ENCODE measurements at regions not wholly inside any gene's neighbourhood (a gene's known extent, or its start where the extent isn't known, plus 50 kb on each side); places are given as distances from the start of the nearest gene placed in this dataset.
"Not testable (repeated sequence)": the region's sequence is repeated elsewhere in the genome, so short reads cannot be mapped to it uniquely, and the experiment has no call there.

DNA sequence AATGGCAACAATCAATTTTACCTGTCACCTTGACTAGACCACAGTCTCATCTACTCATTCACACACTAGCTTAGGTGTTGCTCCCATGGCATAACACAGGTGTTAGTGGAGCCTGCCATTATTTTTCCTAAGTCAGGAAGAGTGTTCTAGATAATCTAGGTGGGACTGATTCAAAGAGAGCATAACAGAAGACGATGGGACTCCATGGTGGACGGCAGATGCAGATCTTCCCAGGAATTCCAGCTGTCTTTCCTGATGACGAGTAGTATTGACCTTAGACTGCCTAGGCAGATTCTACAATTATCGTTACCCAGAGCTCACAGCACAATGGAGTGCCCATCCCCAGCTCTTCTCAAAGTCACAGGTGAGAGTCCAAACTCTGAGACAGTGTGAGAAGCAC lies 589.0 kb downstream of the TMEM121 start:
- DNase-seq = no peak

DNA sequence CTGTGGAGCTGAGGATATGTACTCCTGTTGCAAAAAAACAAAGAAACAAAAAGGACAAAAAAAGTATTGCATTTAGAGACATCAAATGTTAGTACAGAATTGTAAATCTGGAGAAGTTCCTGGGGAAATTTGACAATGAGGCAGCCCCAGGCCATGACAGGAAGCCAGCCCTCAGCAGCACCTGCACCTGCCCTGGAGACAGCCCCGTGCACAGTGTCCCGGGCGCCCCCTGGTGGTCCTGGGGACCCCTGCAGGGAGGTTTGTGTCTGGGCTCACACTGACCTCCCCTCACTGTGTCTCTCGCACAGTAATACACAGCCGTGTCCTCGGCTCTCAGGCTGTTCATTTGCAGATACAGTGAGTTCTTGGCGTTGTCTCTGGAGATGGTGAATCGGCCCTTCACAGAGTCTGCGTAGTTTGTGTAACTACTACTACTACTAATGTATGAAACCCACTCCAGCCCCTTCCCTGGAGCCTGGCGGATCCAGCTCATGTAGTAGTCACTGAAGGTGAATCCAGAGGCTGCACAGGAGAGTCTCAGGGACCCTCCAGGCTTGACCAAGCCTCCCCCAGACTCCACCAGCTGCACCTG lies 590.1 kb downstream of the TMEM121 start:
- not testable (repeated sequence) for DNase-seq

DNA sequence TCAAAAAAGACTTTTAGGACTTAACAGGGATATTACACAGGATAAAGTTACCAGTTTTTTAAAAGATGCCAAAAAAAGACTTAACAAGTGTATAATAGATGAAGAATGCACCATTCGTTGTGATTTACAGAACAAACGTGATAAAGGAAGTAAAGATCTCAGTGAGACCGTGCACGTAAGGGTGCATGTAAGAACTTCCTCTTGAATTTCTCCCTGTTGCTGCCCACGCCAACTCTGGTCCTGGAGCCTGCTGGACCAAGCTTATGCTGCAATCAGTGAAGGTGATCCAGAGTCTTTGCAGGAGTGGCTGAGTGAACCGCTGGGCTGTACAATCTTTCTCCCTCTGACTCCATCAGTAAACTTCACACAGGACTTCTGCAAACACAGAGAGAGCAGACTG lies 593.7 kb downstream of the TMEM121 start:
- no peak for DNase-seq

DNA sequence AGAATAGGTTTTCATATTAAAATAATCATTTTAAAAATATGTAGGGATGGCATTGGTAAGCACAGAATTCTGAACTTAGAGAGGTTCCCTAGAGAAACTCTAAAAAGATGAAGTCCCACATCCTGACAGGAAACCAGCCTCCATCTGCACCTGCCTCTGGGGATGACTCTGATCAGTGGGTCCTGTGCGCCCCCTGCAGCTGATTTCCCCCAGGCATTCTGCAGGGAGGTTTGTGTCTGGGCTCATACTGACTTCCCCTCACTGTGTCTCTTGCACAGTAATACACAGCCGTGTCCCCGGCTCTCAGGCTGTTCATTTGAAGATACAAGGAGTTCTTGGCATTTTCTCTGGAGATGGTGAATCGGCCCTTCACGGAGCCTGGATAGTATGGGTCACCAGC lies 602.9 kb downstream of the TMEM121 start:
- no peak for DNase-seq

DNA sequence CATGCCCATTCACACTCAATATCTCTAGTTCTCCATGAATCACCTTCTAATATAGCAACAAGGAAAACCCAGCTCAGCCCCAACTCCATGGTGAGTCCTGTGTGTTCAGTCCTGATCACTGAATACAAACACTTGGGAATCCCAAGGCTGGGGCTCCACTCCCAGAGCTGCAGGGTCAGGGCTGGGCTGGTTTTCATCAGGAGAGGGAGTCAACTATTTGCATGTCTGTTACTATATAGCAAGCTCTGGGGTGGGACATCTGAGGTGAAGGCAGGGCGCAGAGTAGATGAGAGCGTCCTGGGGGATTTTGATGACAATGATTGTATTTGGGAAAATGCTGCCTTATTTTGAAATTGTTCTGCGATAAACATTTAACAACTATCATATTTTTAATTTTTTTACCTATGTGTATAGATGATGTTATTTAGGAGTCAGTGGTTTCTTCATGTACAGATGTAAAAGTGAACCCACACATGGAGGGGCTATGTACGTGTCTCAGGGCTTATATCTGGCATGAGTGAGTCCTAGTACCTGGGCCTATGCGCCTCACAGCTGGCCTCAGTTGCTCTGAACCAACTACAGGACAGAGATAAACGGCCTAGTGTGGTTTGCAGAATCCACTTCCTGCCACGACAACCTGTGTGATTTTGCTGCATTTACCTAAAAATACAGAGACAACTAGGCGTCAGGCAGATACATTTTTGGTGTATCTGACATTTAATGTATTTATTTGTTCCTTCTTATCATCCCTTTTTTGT lies 603.7 kb downstream of the TMEM121 start:
- DNase-seq = not testable (repeated sequence)

DNA sequence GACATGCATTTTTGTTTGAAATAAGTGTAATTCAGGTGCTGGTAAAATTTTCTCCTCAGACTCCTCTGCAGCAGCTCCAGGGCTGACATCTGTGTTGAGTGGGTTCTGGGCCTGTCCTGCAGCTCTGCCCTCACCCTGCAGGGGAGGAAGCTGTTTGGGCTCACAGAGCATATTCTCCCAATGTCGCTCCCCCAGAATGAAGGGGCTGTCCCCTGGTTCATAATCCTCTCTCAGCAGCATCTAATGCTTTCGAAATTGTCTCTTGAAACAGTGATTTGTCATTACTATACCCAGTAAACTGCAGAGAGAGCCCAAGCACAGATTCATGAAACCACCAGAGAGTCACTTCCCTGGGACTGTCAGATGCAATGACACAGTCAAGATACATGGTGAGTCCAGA lies 606.7 kb downstream of the TMEM121 start:
- DNase-seq = not testable (repeated sequence)

DNA sequence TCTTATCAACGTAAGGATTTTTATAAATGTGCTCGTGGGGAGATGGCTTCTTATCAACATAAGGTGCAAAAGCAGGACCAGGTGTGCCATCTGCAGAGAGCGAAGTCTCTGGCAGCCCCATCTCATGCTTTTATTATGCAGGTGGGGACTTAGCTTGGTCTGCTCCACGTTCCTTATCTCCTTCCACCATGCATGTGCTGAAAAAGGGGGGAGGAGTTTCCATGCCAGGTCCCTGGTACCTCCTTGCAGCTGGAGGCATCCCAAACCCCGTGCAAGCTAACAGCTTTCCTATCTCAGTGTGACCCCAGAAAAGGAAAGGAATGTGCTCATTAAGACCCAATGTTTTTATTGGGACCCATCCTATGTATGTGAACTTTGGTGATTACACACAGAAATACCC lies 608.5 kb downstream of the TMEM121 start:
- no peak for DNase-seq

DNA sequence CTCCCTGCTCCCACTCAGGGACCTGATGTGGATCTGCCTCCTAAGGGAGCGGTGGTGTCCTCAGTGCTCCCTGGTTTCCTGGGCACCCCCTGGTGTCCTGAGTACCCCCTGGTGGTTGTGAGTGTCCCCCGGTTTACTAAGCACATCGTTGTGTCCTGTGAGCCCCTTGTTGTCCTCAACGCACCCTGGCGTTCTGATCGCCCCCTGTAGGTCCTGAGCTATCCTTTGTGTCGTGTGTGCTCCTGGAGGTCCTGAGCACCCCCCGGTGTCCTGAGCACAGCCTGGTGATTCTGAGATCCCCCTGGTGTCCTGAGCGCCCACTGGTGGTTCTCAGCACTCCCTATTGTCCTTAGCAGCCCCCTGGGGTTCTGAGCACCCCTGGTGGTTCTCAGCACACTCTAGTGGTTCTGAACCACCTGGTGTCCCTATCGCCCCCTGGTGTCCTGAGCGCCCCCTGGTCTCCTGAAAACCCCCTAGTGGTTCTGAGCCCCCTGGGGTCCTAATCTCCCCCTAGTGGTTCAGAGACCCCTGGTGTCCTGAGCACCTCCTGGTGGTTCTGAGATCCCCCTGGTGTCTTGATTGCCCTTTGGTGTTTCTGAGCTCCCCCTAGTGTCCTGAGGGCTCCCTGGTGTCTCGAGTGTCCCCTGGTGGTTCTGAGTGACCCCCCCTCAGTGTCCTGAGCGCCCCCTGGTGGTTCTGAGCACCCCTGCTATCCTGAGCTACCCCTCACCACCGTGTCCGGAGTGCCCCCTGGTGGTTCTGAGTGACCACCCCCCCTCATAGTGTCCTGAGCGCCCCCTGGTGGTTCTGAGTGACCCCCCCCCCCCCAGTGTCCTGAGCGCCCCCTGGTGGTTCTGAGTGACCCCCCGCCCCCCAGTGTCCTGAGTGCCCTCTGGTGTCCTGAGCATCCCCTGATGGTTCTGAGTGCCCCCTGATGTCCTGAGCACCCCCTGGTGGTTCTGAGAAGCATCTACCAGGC lies 615.1 kb downstream of the TMEM121 start:
- DNase-seq = no peak

DNA sequence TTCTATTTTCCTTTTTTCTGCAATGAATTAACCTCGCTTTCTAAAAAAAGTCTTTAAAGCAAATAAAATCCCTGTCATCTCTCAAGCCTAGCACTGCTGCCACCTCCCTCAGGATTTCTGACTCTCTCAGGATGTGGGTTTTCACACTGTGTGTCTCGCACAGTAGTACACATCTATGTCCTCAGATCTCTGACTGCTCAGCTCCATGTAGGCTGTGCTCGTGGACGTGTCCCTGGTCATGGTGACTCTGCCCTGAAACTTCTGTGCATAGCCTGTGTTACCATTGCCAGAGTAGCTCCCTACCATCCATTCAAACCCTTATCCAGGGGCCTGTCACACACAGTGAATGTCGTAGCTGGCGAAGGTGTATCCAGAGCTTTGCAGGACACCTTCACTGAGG lies 619.3 kb downstream of the TMEM121 start:
- DNase-seq = peak; percentile 33

DNA sequence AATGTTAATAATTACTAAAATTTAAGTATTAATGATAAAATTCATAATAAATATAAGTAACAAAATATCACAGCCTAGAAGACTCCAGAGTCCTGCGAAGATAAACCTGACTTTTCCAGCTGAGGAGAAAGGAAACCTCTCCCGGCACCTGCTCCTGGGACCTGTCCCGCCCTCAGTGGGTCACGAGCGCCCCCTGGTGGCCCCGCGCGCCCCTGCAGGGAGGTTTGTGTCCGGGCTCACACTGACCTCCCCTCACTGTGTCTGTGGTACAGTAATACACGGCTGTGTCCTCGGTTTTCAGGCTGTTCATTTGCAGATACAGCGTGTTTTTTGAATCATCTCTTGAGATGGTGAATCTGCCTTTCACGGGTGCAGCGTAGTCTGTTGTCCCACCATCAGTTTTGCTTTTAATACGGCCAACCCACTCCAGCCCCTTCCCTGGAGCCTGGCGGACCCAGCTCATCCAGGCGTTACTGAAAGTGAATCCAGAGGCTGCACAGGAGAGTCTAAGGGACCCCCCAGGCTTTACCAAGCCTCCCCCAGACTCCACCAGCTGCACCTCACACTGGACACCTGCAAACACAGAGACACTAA lies 627.1 kb downstream of the TMEM121 start:
- DNase-seq = peak; percentile 79

DNA sequence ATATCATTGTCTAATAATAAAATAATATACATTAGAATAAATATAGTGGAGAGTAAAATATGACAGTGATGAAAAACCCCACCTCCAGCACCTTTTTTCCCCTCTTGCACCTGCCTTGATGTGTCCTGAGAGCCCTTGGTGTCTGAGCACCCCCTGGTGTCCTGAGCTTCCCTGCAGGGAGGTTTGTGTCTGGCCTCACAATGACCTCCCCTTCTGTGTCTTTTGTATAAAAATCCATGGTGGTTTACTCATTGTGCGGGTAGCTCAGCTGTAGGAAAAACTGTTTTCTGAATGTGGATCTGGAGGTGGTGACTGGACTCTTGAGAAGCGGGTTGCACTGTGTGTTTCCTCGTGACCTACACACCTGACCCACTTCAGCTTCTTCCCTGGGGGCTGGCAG lies 636.9 kb downstream of the TMEM121 start:
- DNase-seq = no peak

DNA sequence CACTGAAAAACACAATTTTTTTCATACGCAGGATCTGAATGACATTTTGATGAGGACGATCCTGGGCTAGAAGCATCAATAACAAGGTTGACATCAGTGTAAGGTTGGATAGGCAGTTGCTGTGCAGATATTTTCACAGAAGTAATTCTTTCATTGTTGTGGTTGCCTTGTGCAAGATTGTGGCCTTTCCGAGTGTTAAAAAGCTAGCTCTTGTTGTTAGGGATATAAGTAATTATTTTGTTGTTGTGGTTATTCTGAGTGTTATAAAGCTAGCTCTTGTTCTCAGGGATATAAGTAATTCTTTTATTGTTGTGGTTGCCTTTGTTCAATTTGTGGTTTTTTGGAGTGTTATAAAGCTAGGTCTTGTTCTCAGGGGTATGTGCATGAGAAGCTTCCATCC lies 637.4 kb downstream of the TMEM121 start:
- not testable (repeated sequence) for DNase-seq

DNA sequence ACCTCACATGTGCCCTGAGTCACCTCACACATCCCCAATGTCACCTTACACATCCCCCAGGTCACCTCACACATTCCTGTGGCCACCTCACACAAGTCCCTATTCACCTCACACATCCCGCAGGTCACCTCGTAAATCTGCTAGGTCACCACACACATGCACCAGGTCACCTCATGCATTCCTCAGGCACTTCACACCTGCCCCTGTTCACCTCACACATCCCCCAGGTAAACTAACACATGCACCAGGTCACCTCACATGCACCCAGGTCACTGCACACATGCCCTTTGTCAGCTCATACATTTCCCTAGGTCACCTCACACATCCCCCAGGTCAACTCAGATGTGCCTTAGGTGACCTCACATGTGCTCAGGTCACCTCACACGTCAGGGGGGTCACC lies 639.8 kb downstream of the TMEM121 start:
- DNase-seq = no peak

DNA sequence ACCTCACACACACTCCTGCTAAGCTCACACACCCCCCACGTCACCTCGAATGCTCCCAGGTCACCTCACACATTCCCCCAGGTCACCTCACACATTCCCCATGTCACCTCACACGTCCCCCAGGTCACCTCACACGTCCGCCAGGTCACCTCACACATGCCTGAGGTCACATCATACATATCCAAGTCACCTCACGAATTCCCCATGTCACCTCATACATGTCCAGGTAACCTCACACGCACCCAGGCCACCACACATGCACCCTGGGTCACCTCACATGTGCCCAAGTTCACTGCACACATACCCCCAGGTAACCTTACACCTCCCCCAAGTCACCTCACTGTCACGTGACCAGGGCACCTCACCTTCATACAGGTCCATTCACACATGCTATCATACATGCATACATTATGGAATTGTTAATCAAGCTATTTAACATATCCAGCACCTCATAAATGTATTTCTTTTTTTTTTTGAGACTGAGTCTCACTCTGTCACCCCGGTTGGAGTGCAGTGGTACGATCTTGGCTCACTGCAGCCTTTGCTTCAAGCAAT lies 640.3 kb downstream of the TMEM121 start:
- DNase-seq = no peak

DNA sequence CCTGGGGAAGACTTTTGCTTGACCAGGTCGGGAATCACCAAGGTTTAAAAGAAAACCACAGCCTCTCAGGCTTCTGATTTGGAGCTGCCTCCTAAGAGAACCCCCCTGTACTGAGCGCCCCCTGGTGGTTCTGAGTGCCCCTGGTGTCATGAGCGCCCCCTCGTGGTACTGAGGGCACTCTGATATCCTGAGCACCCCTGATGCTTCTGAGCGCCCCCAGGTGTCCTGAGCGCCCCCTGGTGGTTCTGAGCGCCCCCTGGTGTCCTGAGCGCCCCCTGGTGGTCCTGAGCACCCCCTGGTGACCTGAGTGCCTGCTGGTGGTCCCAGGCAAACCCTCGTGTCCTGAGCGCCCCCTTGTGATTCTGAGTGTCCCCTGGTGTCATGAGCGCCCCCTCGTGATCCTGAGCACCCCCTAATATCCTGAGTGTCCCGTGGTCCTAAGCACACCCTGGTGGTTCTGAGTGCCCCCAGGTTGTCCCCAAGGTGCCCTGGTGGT lies 643.8 kb downstream of the TMEM121 start:
- DNase-seq = not testable (repeated sequence)

DNA sequence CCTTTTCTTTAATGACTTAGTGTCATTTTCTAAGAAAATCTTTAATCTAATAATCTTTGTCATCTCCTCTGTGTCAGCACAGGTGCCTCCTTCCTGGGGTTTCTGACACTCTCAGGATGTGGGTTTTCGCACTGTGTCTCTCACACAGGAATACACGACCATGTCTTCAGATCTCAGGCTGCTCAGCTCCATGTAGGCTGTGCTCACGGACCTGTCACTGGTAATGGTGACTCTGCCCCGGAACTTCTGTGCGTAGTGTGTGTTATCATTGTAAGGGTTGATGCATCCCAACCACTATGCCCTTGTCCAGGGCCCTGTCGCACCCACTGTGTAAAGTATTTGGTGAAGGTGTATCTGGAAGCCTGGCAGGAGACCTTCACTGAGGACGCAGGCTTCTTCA lies 647.8 kb downstream of the TMEM121 start:
- DNase-seq = peak; percentile 65

DNA sequence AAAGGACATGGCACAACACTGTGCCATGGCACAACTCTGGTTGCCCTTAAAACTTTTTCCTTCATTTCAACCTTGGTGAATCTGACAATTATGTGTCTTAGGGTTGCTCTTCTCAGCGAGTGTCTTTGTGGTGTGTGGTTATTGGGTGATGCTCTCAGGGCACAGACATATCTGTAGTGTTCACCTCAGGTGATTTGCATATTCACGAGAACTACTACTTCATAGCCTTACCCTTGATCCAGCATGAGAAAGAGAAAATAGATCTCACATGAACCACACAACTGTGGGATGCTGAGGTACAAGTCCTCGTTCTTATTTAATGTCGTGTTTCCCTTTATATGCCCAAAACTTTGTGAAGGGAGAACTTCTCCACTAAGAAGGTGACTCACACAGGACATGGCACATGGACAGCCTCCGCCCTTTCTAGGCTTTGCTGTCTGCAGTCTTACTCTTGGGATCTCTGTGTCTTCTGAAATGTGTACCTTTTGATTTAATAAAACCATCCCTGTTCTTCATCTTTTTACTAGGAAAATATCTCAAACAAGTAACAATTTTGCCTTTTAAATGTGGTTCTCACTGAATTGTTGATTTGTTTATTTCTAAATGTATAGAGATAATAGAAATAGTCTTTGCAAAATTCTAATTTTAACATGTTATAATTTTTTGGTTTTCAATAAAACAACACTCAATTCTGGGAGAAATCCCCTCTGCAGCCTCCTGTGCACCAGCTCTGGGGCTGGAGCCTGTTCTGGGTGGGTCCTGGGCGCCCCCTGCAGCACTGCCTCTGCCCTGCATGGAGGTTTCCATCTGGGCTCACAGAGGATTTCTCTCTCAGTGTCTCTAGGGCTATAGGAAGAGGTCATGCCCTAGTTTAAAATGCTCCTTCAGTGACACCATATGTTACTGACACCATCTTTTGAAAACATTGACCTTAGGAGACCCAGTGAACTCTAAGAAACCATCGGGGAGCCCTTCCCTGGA lies 651.2 kb downstream of the TMEM121 start:
- not testable (repeated sequence) for DNase-seq

DNA sequence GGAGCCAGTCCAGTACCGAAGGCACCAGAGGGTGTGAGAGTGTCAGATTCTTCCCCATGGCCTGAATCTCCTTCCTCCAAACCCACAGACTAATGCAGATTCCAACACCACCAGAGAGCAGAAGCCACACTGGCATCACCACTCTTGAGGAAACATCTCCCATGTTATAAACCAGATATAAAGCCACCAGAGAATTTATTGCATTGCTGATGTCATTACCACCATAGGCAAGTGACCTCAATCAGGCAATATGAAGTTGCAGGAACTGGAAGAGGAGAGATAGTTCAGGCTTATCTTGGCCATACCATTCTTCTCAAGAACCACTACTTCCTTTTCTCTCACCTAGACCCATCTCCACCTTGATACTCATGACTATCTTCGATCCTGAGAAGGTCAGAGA lies 653.4 kb downstream of the TMEM121 start:
- DNase-seq = no peak

DNA sequence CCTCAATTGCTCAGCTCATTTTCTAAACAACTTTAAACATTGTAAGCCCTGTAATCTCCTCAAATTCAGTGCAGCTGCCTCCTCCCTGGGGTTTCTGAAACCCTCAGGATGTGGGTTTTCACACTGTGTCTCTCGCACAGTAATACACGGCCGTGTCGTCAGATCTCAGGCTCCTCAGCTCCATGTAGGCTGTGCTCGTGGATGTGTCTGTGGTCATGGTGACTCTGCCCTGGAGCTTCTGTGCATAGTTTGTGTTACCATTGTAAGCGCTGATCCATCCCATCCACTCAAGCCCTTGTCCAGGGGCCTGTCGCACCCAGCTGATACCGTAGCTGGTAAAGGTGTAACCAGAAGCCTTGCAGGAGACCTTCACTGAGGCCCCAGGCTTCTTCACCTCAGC lies 658.4 kb downstream of the TMEM121 start:
- DNase-seq = peak; percentile 82

DNA sequence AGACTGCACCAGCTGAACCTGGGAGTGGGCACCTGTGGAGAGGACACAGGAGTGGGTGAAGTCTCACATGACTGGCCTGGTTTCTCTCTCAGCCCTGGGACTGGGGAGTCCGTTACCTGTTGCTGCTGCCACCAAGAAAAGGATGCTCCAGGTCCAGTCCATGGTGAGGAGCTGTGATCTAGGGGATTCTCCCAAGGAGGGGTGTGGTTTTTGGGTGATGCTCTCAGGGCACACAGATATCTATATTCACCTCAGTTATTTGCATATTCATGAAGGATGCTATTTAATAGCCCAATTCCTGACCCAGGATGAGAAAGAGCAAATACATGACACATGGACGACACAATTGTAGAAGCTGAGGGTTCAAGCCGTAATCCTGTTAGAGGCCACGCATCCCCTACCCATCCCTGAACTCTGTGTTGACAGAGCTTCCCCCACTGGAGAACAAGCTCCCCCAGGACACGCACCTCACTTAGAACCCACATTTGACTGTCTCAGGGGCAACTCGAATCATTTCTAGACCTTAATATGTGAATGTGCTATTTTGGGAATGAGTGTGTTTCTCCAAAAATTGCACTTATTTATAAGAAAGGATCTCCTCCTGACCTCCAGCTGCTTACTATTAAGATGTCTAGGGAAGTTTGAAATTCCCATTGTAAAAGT lies 658.9 kb downstream of the TMEM121 start:
- not testable (repeated sequence) for DNase-seq

DNA sequence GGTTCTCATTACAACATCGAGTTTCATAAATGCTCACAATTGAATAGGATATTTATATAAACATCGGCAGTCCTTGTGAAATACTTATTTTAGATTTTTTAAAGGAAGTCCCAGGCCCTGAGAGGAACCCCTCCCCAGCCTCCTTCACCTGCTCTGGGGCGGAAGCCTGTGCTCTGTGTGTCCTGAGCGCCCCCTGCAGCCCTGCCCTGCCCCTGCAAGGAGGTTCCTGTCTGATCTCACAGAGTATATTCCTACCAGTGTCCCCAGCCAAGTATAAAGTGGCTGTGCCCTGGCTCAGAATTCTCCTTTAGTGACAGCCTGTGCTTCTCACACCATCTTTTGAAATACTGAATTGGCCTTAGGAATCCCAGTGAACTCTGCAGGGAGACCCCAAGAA lies 659.5 kb downstream of the TMEM121 start:
- DNase-seq = peak; percentile 61
